Glutamatergic neuron (in vitro differentiated cells): ENCODE measurements at regions not wholly inside any gene's neighbourhood (a gene's known extent, or its start where the extent isn't known, plus 50 kb on each side); places are given as distances from the start of the nearest gene placed in this dataset.

Source experiments
- DNase-seq: peaks from one replicate; pipeline ENCODE4 v3.0.0; 2022
- H3K27ac Mint-ChIP-seq: one replicate; pipeline ENCODE4 v1.8.0; 2020; ENCODE audit warnings: mild to moderate bottlenecking, mixed read lengths, inconsistent platforms; ENCODE audit not compliant: unreplicated experiment
- H3K27me3 Mint-ChIP-seq: one replicate; pipeline ENCODE4 v1.8.0; 2020; ENCODE audit warnings: mild to moderate bottlenecking, moderate library complexity, mixed read lengths, inconsistent platforms; ENCODE audit not compliant: unreplicated experiment
- H3K36me3 Mint-ChIP-seq: one replicate; pipeline ENCODE4 v1.8.0; 2020; ENCODE audit warnings: mild to moderate bottlenecking, mixed read lengths, inconsistent platforms; ENCODE audit not compliant: unreplicated experiment
- H3K4me1 Mint-ChIP-seq: one replicate; pipeline ENCODE4 v1.8.0; 2020; ENCODE audit warnings: mild to moderate bottlenecking, low read depth, mixed read lengths, inconsistent platforms; ENCODE audit not compliant: unreplicated experiment
- H3K4me3 Mint-ChIP-seq: one replicate; pipeline ENCODE4 v1.8.0; 2020; ENCODE audit warnings: mild to moderate bottlenecking, mixed read lengths, inconsistent platforms; ENCODE audit not compliant: unreplicated experiment
- H3K9me3 Mint-ChIP-seq: one replicate; pipeline ENCODE4 v1.8.0; 2020; ENCODE audit warnings: mild to moderate bottlenecking, moderate library complexity, mixed read lengths, inconsistent platforms; ENCODE audit not compliant: unreplicated experiment
- TF ChIP-seq, protein P1 (sequence below): fragments of 200-600 bp; sonication (generic); IDR thresholded peaks from one replicate; pipeline ENCODE4 v1.5.0; 2021; ENCODE audit not compliant: partially characterized antibody, unreplicated experiment

DNA sequence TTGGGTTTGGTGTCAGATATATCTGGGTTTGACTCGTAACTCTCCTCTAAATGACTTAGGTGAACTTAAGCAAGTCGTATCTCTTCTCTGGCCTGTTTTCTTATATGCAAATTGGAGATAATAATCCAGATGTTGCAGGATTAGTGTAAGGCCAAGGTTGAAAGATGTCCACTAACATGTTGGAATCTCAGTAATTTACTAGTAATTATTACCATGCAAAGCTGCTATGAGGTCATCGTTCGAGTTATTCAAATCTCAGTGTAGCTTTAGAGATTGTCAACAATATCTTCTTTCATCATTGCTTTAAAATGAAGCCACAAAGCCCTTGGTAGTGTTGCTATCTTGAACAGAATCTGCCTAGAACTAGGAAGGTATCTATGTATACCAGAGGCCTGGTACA is 437.7 kb upstream of the KLF4 start:
- no peaks in the 10 kb centered on the region for H3K36me3 Mint-ChIP-seq
- no peaks in the 10 kb centered on the region for H3K27me3 Mint-ChIP-seq
- H3K27ac Mint-ChIP-seq = no peak overlapping the region
- H3K9me3 Mint-ChIP-seq = no peaks in the 10 kb centered on the region
- H3K4me3 Mint-ChIP-seq = no peak overlapping the region
- no peak for DNase-seq
- H3K4me1 Mint-ChIP-seq = no peaks in the 10 kb centered on the region
- TF ChIP-seq, protein P1, sequence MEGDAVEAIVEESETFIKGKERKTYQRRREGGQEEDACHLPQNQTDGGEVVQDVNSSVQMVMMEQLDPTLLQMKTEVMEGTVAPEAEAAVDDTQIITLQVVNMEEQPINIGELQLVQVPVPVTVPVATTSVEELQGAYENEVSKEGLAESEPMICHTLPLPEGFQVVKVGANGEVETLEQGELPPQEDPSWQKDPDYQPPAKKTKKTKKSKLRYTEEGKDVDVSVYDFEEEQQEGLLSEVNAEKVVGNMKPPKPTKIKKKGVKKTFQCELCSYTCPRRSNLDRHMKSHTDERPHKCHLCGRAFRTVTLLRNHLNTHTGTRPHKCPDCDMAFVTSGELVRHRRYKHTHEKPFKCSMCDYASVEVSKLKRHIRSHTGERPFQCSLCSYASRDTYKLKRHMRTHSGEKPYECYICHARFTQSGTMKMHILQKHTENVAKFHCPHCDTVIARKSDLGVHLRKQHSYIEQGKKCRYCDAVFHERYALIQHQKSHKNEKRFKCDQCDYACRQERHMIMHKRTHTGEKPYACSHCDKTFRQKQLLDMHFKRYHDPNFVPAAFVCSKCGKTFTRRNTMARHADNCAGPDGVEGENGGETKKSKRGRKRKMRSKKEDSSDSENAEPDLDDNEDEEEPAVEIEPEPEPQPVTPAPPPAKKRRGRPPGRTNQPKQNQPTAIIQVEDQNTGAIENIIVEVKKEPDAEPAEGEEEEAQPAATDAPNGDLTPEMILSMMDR = no peak

- TF ChIP-seq, protein P1 = no peak
- H3K9me3 Mint-ChIP-seq = no peaks in the 10 kb centered on the region
- H3K36me3 Mint-ChIP-seq = no peaks in the 10 kb centered on the region
- H3K4me3 Mint-ChIP-seq = no peak overlapping the region
- no peaks in the 10 kb centered on the region for H3K4me1 Mint-ChIP-seq
- H3K27ac Mint-ChIP-seq = no peak overlapping the region
- no peaks in the 10 kb centered on the region for H3K27me3 Mint-ChIP-seq
- no peak for DNase-seq
Observed at GRCh38 chr9:107925749-107926297, 436.3 kb upstream of the KLF4 start.

DNA sequence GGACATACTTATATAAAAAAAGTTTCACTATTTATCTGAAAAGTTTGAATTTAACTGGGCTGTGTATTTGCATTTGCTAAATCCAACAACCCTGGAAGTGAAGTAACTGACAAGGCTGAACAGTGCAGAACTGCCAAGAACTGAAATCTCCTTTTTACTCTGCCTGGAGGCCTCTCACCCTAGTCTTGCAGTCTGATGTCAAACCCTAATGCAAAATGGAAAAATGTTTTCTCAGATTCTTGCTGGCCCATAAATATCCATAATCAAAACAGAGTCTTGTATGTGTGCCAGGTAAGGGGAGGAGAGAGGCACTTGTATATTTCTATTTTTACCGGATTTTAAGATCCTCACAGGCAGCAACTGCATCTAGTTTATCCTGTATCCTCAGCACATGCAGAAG is 432.7 kb upstream of the KLF4 start:
- Mint-ChIP-seq H3K4me3 (no peak overlapping the region), H3K27ac (no peak overlapping the region), H3K27me3 (no peaks in the 10 kb centered on the region), H3K36me3 (no peaks in the 10 kb centered on the region), H3K9me3 (no peaks in the 10 kb centered on the region), H3K4me1 (no peaks in the 10 kb centered on the region)
- TF ChIP-seq, protein P1 = no peak
- DNase-seq = no peak

GRCh38 chr9:107919263-107919662 is 429.7 kb upstream of the KLF4 start:
- Mint-ChIP-seq H3K27me3 (no peaks in the 10 kb centered on the region), H3K9me3 (no peaks in the 10 kb centered on the region)

DNA sequence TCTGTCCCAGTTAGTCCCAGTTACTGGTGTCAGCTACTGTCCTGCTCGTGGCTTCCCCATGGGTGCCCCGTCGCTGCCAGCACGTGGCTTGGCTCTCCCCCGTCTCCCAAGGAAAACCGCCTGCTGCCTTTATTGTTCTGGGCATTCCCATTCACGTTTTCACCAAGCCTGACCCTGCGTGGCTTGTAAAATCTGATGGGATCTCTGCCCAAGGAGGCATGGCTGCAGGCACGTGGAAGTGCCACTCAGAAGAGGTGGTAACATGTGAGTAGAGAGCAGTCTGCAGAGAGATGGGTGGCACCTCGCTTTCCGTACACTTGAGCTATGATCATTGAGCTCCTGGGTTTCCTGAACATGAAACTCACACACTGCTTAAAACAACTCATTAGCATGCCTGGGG is 429.2 kb upstream of the KLF4 start:
- Mint-ChIP-seq H3K27me3 (no peaks in the 10 kb centered on the region), H3K9me3 (no peaks in the 10 kb centered on the region), H3K4me1 (no peaks in the 10 kb centered on the region), H3K27ac (no peak overlapping the region), H3K36me3 (no peaks in the 10 kb centered on the region), H3K4me3 (no peak overlapping the region)
- no peak for DNase-seq
- TF ChIP-seq, protein P1 = no peak

More at GRCh38 chr9:107919263-107919662, 429.7 kb upstream of the KLF4 start:
- H3K36me3 Mint-ChIP-seq = no peaks in the 10 kb centered on the region
- no peaks in the 10 kb centered on the region for H3K4me1 Mint-ChIP-seq
- no peak overlapping the region for H3K27ac Mint-ChIP-seq
- no peak overlapping the region for H3K4me3 Mint-ChIP-seq
- no peak for DNase-seq
- TF ChIP-seq, protein P1 = no peak
